Progenitor cell of endocrine pancreas (in vitro differentiated cells): ENCODE measurements at regions not wholly inside any gene's neighbourhood (a gene's known extent, or its start where the extent isn't known, plus 50 kb on each side); places are given as distances from the start of the nearest gene placed in this dataset.

Experiments
- DNase-seq: peaks from one replicate; pipeline ENCODE4 v3.0.0; 2021; ENCODE audit warnings: low spot score; ENCODE audit not compliant: unreplicated experiment
- H3K27ac Mint-ChIP-seq: 2 replicates; pipeline ENCODE4 v1.8.0; 2021; ENCODE audit warnings: mild to moderate bottlenecking, moderate library complexity, mixed read lengths
- H3K27me3 Mint-ChIP-seq: 2 replicates; pipeline ENCODE4 v1.8.0; 2021; ENCODE audit warnings: mixed read lengths
- H3K36me3 Mint-ChIP-seq: 2 replicates; pipeline ENCODE4 v1.8.0; 2022; ENCODE audit warnings: mixed read lengths; ENCODE audit not compliant: insufficient read depth
- H3K4me1 Mint-ChIP-seq: 2 replicates; pipeline ENCODE4 v1.8.0; 2021; ENCODE audit warnings: low read depth, mixed read lengths
- H3K4me3 Mint-ChIP-seq: 2 replicates; pipeline ENCODE4 v1.8.0; 2021; ENCODE audit warnings: low read depth, mild to moderate bottlenecking, moderate library complexity, mixed read lengths
- H3K9me3 Mint-ChIP-seq: 2 replicates; pipeline ENCODE4 v1.8.0; 2021; ENCODE audit warnings: low read depth, mixed read lengths
- TF ChIP-seq, protein P1 (sequence below): fragments of 200-600 bp; sonication (generic); IDR thresholded peaks from one replicate; pipeline ENCODE4 v1.5.0; 2021; ENCODE audit warnings: antibody characterized with exemption, mild to moderate bottlenecking; ENCODE audit not compliant: unreplicated experiment

- no peak overlapping the region for H3K27ac Mint-ChIP-seq
- no peak for DNase-seq
- peaks cover 34% of the 10 kb centered on the region for H3K27me3 Mint-ChIP-seq
Measured at GRCh38 chr16:86322283-86322682, 188.0 kb upstream of the FOXF1 start.

GRCh38 chr16:86322806-86323205, 187.5 kb upstream of the FOXF1 start:
- TF ChIP-seq, protein P1, sequence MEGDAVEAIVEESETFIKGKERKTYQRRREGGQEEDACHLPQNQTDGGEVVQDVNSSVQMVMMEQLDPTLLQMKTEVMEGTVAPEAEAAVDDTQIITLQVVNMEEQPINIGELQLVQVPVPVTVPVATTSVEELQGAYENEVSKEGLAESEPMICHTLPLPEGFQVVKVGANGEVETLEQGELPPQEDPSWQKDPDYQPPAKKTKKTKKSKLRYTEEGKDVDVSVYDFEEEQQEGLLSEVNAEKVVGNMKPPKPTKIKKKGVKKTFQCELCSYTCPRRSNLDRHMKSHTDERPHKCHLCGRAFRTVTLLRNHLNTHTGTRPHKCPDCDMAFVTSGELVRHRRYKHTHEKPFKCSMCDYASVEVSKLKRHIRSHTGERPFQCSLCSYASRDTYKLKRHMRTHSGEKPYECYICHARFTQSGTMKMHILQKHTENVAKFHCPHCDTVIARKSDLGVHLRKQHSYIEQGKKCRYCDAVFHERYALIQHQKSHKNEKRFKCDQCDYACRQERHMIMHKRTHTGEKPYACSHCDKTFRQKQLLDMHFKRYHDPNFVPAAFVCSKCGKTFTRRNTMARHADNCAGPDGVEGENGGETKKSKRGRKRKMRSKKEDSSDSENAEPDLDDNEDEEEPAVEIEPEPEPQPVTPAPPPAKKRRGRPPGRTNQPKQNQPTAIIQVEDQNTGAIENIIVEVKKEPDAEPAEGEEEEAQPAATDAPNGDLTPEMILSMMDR = no peak
- peaks cover 37% of the 10 kb centered on the region for H3K27me3 Mint-ChIP-seq
- H3K27ac Mint-ChIP-seq = no peak overlapping the region
- H3K36me3 Mint-ChIP-seq = no peaks in the 10 kb centered on the region
- H3K9me3 Mint-ChIP-seq = peaks cover 3% of the 10 kb centered on the region
- DNase-seq = no peak
- no peak overlapping the region for H3K4me3 Mint-ChIP-seq
- no peaks in the 10 kb centered on the region for H3K4me1 Mint-ChIP-seq

More at GRCh38 chr16:86322283-86322682, 188.0 kb upstream of the FOXF1 start:
- H3K9me3 Mint-ChIP-seq = peaks cover 3% of the 10 kb centered on the region
- TF ChIP-seq, protein P1 = no peak
- no peaks in the 10 kb centered on the region for H3K4me1 Mint-ChIP-seq
- H3K4me3 Mint-ChIP-seq = no peak overlapping the region
- no peaks in the 10 kb centered on the region for H3K36me3 Mint-ChIP-seq

DNA sequence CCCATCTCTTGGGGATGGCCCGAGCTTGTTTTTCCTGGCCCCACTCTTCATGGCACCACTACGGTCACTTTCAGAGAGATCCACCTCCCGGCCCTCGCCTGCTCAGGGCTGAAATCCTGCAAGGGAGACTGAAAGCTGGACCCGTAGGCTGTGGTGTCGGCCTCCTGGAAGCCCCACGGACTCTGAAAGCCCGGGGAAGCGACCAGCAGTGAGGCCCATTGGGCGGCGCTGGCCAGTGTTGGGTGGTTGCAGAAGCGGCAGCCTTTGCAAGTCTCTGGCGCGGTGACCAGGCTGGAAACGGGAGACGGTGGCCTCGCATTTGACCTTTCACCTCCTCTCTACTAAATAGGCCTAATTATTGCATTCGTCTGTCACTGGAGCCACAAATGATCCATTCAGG, 186.0 kb upstream of the FOXF1 start:
- Mint-ChIP-seq H3K27me3 (peaks cover 43% of the 10 kb centered on the region), H3K36me3 (no peaks in the 10 kb centered on the region), H3K4me1 (no peaks in the 10 kb centered on the region), H3K4me3 (no peak overlapping the region), H3K27ac (no peak overlapping the region), H3K9me3 (peaks cover 3% of the 10 kb centered on the region)
- DNase-seq = no peak
- TF ChIP-seq, protein P1 = no peak

DNA sequence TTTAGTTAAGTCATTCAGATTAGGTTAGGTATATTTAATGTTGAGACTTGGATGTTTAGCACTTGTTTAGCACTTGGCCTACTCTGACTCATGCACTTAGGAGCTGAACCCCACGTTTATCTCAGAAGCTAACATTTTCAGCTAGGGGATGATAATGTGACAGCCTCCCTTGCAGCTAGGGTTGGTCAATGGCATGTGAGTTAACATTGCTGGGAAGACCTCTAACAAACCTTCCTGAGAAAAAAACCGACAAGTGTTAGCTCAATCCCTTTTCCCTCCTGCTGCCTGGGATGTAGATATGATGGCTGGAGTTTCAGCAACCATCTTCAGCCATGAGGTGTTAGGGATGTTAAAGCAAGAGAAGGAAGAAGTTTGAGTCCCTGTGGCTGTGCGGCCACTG, 185.0 kb upstream of the FOXF1 start:
- H3K9me3 Mint-ChIP-seq = peaks cover 3% of the 10 kb centered on the region
- no peak overlapping the region for H3K27ac Mint-ChIP-seq
- no peaks in the 10 kb centered on the region for H3K4me1 Mint-ChIP-seq
- peaks cover 40% of the 10 kb centered on the region for H3K27me3 Mint-ChIP-seq
- TF ChIP-seq, protein P1 = no peak
- H3K36me3 Mint-ChIP-seq = no peaks in the 10 kb centered on the region
- H3K4me3 Mint-ChIP-seq = no peak overlapping the region
- DNase-seq = no peak

- Mint-ChIP-seq H3K27ac (no peak overlapping the region), H3K4me1 (no peaks in the 10 kb centered on the region), H3K36me3 (no peaks in the 10 kb centered on the region), H3K27me3 (peaks cover 38% of the 10 kb centered on the region), H3K4me3 (no peak overlapping the region), H3K9me3 (peaks cover 3% of the 10 kb centered on the region)
- DNase-seq = no peak
- TF ChIP-seq, protein P1 = no peak
Measured at GRCh38 chr16:86325895-86326294, 184.4 kb upstream of the FOXF1 start.
